ENCODE measurements at regions not wholly inside any gene's neighbourhood (a gene's known extent, or its start where the extent isn't known, plus 50 kb on each side); places are given as distances from the start of the nearest gene placed in this dataset.

DNA sequence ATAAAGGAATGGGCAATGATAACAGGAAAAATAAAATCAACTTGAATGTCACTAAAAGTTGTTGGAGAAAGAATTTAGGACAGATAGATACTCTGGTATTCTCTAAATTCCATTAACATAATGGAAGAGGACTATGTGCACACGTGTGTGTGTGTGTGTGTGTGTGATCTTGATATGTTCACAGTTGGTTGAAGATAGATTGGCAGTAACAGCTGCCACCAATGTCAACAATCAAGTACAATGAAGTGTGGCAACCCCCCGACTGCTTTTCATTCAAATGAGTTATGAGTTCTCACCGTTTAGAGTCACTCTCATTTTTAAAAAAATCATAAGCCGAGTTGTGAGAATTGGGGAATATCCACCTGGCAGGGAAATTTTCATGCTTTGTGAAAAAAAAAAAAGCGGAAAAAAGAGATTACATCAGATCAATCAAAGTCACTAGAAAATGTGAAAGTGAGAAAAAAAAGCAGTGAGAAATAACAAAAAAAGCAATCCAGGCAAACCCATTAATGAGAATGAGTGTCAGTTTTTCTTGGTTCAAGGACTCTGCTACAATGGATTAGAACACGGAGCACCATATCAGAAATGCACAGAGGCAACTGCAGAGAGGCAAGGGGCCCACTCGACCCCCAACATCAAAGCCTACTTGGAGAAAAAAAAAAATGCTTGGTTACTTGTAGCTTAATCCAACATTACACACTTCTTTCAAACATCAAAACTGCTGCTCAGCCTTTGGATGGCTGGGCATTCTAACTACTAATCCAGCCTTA, 414.9 kb upstream of the PITX2 start:
- TF ChIP-seq POLR2A (conservative IDR thresholded peaks at IDR 0.05) (no peak), ESRRA (IDR thresholded peaks at IDR 0.05; ENCODE audit: borderline replicate concordance, low read depth) (no peak), POLR2AphosphoS5 (IDR thresholded peaks at IDR 0.05; ENCODE audit: control insufficient read depth, insufficient read depth, low read depth, low read length) (no peak), HMGXB4 (CRISPR knock-in tag; IDR thresholded peaks at IDR 0.05) (no peak), ZNF124 (CRISPR knock-in tag; IDR thresholded peaks at IDR 0.05) (no peak), FOXA1 (IDR thresholded peaks at IDR 0.05; ENCODE audit: borderline replicate concordance) (no peak), LCOR (CRISPR knock-in tag; IDR thresholded peaks at IDR 0.05) (no peak), CTCF (IDR thresholded peaks at IDR 0.05 in 2 of 3, conservative IDR thresholded peaks at IDR 0.05 in 1 of 3; ENCODE audit: insufficient read depth in 2 of 3, low read depth in 1 of 3, low read length in 3 of 3) (no peak), ZSCAN29 (IDR thresholded peaks at IDR 0.05) (no peak), GTF3C2 (IDR thresholded peaks at IDR 0.05; ENCODE audit: borderline replicate concordance, extremely low read depth, insufficient read length) (no peak), CREB5 (CRISPR knock-in tag; IDR thresholded peaks at IDR 0.05) (no peak)
- TF ChIP-seq, protein P1, sequence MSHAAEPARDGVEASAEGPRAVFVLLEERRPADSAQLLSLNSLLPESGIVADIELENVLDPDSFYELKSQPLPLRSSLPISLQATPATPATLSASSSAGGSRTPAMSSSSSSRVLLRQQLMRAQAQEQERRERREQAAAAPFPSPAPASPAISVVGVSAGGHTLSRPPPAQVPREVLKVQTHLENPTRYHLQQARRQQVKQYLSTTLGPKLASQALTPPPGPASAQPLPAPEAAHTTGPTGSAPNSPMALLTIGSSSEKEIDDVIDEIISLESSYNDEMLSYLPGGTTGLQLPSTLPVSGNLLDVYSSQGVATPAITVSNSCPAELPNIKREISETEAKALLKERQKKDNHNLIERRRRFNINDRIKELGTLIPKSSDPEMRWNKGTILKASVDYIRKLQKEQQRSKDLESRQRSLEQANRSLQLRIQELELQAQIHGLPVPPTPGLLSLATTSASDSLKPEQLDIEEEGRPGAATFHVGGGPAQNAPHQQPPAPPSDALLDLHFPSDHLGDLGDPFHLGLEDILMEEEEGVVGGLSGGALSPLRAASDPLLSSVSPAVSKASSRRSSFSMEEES (CRISPR knock-in tag; IDR thresholded peaks at IDR 0.05) = no peak
